DOHH2 (cell line): ENCODE measurements at regions not wholly inside any gene's neighbourhood (a gene's known extent, or its start where the extent isn't known, plus 50 kb on each side); places are given as distances from the start of the nearest gene placed in this dataset.

Source experiments
- CTCF ChIP-seq: fragments of 200-600 bp; sonication (generic); IDR thresholded peaks from one replicate; pipeline ENCODE4 v1.5.1; 2014; ENCODE audit warnings: antibody characterized with exemption, mild to moderate bottlenecking, low read depth, low read length; ENCODE audit not compliant: poor library complexity, severe bottlenecking
- EZH2phosphoT487 ChIP-seq: fragments of 200-600 bp; sonication (generic); IDR thresholded peaks from 2 replicates; pipeline ENCODE4 v1.6.1; 2017; ENCODE audit warnings: borderline replicate concordance, mild to moderate bottlenecking, antibody characterized with exemption, low read length, moderate library complexity, mixed read lengths

- no peak for TF ChIP-seq CTCF
- TF ChIP-seq EZH2phosphoT487, result no peak
These were observed 147.0 kb downstream of the GLRX3 start for GRCh38 chr10:130283219-130283545.
